Stimulated activated CD4-positive, alpha-beta T cell treated with anti-CD3 and anti-CD28 coated beads, Interleukin-12 subunit alpha, Interleukin-12 subunit beta, amount 100 ng/mL, for 48 hours (primary cell): ENCODE measurements at regions not wholly inside any gene's neighbourhood (a gene's known extent, or its start where the extent isn't known, plus 50 kb on each side); places are given as distances from the start of the nearest gene placed in this dataset.
"Not testable (repeated sequence)": the region's sequence is repeated elsewhere in the genome, so short reads cannot be mapped to it uniquely, and the experiment has no call there.

ENCODE experiments used
- DNase-seq, 3 donors: peaks; one replicate each; pipeline ENCODE4 v3.0.0-alpha.2; 2020; ENCODE audit warnings: low read depth in 2 of 3, low spot score in 1 of 3

DNA sequence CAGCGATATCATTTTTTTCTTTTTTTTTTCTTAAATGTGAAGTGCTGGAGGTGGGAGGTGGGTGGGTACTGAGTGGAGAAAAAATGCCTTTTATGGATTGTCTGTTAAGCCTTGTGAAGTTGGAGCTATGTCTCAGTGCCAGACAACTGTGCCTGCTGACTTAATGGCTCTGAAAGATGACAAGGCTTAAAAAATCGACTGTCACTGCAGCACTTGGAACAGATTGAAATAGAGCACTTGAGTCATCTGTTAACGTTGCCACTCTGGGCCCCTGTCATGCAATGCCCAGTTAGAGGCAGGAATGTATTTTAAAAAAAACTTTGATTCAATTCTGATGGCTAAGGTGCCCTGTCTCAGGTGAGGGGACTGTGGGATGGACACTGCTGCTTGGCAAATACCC is 108.2 kb upstream of the HS3ST2 start:
- DNase-seq: no peak

DNA sequence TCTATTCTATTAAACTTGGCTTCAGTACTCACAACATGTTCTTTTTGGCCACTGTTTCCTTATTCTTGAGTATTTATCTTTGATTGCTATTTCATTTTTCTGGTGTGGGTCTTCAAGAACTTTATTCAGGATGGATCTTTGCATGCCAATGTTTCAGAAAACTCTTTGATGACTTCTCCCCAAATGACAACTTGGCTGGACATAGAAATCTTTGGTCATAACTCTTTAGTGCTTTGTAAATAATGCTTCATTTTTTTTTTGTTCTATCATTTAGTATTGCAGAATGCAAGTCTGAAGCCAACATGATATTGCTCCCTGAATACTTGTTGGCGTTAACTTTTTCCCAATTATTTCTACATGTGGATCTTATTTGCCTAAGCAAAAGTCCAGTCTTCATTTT is 103.6 kb upstream of the HS3ST2 start:
- no peak for DNase-seq

DNA sequence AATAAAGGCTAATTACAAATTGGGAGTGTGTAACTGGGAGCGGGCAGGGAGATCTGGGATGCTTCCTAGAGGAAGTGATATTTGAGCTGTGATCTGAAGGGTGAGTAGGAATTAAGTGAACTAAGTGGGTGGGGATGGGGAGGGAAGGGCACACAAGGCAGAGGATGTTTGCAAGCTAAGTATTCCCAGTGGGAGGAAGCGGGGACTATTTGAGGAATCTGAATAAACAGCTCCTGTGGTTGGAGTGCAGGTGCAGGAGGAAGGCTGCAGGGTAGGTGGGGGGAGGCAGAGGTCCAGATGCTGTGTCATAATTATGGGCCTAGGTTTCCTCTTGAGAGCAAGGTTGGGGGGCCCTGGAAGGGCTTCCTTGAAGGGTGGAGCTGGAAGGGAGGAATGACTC is 102.1 kb upstream of the HS3ST2 start:
- no peak for DNase-seq

DNA sequence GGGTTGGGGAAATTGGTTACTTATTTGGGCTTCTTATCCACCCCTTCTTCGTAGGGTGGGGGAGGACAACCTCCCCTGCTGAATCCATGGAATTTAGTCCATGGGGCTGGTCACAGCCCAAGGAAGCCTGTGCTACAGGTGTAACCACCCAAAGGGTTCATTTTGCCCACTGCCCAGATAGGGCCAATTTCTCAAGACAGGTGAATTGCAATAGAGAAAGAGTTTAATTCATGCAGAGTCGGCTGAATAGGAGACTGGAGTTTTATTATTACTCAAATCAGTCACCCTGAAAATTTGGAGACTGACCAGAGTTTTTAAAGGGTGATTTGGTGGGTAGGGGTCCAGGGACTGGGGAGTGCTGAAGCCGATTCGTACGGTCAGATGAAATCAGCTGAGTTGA is 101.5 kb upstream of the HS3ST2 start:
- DNase-seq: no peak

DNA sequence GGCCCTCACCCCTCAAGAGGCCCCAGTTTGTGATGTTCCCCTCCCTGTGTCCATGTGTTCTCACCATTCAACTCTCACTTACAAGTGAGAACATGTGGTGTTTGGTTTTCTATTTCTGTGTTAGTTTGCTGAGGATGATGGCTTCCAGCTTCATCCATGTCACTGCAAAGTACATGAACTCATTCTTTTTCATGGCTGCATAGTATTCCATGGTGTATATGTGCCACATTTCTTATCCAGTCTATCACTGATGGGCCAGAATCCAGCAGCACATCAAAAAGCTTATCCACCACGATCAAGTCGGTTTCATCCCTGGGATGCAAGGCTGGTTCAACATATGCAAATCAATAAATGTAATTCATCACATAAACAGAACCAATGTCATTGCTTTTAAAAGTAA is 95.4 kb upstream of the HS3ST2 start:
- DNase-seq: not testable (repeated sequence)

DNA sequence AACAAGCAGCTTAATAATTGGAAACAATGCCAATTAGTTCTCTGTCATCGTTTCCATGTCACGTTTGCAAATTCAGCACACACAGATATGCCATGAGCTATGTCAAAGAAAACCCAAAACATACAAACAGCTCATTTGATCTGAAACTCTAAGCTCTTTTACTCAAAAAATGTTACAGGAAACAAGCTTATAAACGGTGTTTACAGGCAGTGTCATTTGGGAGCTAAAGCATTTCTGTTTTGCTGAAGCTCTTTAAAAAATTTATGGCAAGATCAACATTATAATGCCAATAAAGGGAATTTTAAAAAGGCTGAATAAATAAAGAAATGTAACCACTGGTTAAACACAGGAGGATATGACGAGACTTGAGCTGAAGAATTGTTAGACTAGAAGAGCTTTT is 94.0 kb upstream of the HS3ST2 start:
- DNase-seq: no peak

DNA sequence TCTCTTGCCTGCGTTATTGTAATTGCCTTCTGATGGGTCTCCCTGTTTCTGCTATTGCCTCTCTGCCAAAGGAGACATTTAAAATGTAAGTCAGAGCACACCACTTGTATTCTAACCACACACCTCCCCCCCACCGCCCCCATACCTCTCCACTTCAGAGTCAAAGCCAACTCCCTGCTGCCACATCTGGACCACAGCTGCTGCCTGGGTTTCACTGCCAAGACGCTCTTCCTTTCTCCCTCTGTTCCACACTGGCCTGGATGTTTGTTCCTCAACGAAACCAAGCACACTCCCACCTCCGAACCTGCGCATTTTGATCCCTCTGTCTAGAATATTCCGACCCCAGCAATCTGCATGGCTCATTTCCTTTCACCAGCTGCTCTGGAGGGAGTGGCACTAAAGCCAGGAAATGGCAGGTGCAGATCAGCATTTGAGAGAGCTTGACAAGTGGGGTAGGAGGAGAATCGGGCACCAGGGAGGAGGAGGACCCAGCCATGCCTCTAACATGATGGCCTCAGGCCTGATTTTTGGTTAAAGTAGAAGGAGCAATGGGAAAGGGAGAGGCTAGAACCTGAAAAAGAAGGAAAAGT is 92.4 kb upstream of the HS3ST2 start:
- DNase-seq: no peak

DNA sequence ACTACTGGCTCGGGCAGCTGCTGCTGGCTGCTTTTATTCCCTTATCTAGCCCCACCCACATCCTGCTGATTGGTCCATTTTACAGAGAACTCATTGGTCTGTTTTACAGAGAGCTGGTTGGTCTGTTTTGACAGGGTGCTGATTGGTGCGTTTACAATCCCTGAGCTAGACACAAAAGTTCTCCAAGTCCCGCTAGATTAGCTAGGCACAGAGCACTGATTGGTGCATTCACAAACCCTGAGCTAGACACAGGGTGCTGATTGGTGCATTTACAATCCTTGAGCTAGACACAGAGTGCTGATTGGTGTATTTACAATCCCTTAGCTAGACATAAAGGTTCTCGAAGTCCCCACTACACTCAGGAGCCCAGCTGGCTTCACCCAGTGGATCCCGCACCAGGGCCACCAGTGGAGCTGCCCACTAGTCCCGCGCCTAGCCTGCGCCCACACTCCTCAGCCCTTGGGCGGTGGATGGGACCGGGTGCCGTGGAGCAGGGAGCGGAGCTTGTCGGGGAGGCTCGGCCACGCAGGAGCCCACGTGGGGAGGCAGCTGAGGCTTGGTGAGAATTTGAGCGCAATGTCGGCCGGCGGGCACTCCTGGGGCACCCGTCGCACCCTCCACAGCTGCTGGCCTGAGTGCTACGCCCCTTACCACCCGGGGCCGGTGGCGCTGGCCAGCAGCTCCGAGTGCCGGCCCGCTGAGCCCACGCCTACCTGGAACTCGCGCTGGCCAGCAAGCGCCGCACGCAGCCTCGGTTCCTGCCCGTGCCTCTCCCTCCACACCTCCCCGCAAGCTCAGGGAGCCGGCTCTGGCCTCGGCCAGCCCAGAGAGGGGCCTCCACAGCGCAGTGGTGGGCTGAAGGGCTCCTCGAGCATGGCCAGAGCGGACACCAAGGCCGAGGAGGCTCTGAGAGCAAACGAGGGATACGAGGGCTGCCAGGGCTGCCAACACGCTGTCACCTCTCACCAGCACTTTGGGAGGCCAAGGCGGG is 91.1 kb upstream of the HS3ST2 start:
- not testable (repeated sequence) for DNase-seq

DNA sequence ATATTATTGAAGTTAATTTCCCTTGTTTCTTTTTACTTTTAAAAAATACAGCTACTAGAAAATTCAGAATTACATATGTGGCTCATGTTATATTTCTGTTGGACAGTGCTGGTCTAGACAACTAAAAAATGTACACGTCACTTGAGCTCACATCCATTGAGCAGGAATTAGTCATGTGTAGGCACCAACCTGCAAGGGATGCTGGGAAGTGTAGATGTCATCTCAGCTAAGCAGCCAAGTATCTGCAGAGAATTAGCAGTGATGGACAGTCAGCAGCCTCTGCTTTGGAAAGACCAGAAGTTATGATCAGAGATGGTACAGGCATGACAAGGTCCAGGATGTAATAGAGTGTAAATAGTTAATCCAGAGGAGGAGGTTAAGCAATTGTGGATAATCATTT is 87.1 kb upstream of the HS3ST2 start:
- DNase-seq: no peak

DNA sequence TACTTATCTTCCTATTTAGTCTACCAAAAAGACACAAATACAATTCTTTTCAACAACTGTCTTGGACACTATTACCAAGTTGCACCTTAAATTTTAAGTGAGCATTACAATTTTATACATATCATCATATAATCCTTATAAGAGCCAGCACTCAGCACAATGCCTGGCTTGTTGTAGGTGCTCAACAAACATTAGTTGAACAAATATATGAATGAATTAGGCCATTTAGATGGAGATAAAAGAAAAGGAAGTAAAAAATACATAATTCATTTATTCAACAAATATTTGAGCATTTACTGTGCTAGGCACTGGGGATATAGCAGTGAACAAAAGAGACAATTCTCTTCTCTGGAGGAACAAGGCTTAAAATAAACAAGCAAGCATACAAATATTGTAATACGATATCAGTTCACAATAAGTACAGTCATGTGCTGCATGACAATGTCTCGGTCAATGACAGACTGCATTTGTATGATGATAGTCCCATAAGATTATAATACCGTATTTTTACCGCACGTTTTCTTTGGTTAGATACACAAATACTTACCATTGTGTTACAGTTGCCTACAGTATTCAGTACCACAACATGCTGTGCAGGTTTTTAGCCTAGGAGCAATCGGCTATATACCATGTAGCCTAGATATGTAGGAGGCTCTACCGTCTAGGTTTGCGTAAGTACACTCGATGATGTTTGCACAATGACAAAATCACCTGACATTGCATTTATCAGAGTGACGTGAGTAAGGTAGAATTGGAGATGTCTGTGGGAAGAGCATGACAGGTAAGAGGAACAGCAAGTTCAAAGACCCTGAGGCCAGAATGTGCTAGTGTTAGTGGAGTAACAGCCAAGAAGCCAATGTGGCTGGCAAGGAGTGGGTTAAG is 86.4 kb upstream of the HS3ST2 start:
- no peak for DNase-seq

DNA sequence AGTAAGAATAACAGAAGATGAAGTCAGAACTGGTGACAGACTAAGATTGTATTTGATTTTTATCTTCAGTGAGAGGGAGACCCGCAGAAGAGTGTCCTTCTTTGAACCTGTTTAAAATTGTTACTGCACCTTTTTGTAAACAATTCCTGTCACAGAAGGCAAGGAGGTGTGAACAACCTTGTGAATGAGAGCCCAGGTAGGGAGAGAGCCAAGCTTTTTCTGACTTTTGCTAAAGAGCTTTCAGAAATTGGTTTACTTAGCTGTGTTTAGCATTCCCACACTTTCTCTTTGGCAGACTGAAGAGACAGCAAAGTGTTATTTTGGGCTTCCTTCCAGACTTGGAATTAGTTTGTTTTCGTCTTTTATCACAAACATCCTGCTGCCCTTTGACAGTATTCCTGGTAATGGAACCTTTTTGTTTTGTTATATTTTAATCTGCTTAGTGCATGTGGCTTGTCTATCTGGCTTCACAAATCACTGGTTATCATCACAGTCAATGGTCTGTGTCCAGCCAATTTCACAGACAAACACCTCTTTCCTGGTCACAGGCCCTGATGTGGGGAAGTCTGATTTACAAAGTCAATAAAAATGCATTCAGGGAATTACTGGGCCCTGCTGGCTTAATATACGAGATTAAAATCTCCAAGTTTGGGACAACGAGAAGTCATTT is 85.7 kb upstream of the HS3ST2 start:
- DNase-seq: no peak

DNA sequence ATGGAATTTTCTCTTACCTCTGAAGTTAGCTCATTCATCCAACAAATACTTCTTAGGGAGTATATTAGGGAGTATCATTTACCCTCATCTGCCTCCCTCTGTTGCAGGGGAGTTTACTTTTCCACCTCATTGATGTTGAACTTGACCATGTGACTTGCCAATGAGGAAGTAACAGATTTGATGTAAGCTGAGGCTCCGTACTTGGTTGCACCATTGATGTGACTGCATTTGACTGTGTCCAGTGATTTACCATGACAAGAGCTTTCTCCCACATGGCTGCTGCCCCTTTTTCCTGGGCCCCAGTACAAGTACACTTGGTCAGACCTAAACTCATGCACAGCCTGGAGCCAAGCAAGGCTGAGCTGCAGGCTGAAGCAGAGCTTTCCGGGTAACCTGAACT is 81.6 kb upstream of the HS3ST2 start:
- no peak for DNase-seq

DNA sequence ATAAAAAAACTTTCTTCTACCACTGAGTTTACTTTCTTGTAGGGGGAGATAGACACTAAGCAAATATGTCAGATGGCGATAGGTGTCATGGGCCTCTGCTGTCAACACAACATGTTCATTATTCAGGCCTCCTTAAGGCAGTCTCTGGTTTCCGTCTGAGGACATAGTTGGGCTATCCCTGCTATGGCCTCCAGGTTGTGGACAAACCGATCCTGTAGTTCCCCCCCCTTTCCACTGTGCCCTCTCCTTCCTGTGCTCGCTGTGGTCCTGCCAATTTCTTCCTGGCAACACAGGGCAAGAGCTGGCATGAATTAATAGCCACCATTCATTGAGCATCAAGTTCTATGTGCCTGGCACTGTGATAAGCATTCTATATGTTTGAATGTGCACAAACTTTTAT is 81.0 kb upstream of the HS3ST2 start:
- DNase-seq: no peak

DNA sequence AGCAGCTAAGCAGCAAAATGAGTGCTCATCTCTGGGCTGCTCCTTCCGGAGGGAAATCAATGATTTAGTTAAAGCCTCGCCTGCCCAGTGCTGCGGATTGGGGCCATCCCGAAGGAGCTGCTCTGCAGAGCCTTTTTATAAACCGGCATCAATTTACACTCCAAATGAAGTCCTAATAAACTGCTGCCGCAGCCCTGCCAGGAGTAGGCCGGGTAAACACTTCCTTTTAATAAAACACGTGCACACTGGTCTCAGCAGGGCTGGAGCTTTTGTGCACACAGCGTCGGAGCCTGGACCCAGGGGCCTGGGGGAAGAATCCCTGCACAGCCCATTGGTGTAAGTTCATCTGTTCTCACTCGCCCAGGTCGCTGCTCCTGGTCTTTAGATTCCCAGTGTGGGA is 79.6 kb upstream of the HS3ST2 start:
- no peak for DNase-seq

DNA sequence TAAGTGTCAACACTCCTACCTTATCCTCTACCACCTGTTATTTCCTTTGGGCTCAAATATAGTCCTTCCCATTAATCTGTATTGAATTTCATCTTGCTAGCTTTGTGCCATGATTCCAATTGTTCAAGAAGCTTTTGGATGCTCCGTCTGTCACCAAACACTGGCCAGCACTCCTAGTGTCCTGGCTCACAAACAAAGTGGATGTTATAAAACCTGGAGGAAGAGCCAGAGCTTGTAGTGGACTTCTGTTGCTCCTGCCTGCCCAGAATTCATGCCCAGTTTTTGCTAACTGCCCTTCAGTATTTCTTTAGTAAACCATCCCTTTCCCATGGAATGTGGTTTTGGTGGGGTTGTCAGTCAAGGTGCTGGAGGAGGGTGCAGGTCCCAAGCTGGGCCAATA is 77.2 kb upstream of the HS3ST2 start:
- DNase-seq: no peak

DNA sequence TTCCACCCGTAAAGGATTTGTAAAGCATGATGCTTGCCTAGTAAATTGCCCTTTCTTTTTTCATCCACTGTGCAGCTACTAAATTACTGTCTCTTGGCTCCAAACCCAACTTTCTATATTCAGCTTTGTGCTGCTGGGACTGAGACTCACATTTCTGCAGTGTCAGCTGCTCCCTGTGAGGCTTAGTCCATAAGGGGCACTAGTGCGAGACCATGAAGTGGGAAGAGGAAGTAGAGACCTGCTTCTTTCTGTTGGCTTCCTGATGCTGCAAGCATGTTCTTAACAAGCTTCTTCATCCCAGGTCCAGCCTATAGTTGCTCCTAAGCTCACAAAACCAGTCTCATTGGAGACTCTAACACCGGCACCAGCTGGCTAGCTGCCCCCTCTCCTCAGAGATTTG is 74.9 kb upstream of the HS3ST2 start:
- DNase-seq: no peak

DNA sequence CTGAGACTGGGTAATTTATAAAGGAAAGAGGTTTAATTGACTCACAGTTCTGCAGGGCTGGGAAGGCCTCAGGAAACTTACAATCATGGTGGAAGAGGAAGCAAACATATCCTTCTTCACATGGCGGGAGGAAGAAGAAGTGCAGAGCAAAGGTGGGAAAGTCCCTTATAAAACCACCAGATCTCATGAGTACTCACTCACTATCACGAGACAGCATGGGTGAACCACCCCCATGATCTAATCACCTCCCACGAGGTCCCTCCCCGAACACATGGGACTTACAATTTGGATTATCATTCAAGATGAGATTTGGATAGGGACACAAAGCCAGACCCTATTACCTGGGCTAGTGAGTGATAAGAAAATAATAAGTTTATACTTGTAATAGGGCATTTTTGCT is 70.6 kb upstream of the HS3ST2 start:
- no peak for DNase-seq

DNA sequence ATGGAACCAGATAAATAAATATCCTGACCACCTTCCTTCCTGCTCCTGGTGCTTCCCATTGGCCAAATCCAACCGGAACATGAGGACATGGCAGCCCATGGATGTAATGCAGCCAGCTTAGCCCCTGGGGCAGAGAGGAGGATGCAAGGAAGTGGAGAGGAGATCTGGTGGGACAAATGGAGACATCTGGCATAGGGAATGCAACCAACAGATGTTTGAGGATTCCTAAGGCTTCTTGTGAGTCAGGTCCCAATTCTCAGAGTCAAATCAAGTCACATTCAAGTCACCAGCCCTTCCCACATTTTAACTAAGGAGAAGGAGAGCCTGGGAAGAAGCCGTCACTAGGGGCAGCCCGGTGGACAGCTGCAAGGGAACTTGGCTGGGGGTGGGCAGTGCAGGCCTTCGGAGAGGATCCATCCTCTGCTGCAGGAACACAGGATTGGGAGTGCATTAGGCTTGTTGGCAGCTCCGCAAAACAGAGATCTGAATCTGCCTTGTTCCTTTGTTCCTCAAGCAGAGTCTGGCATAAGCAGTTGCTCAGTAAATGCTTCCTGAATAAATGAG is 62.8 kb upstream of the HS3ST2 start:
- DNase-seq: no peak

DNA sequence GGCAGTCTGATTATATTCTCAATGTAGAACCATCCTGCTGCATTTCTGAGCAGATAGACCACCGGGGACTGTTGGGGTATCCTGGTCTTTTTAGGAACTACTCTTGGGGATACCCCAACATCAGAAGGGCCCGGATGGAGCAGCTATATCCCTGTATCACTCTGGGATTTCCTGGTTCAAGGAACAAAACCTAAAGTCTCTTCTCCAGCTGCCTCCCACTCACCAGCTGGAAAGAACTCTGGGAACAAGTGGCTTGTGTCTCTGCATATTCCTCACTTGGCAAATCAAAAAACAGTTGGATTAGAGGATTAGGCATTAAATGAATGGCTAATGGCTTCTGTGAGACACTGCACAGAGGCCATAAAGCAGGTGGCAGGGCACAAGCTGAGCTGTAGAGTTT is 62.3 kb upstream of the HS3ST2 start:
- no peak for DNase-seq

DNA sequence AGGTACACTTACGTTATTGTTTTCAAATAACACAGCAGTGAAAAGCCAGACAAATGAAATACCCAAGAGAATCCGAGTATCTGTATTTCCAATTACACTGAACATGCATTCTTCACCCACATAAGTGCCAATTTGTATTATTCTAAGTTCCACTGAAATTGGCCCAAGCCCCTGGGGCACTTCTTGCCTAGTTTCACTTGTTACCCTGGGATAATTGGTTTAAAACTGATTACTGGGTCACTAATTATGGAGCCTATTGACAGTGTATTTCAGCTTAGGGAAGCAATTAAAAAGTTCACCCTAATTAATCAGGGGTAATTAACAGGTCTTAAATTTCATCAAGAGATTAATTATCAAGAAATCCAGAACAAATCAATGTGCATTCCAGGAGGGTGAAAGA is 60.5 kb upstream of the HS3ST2 start:
- DNase-seq: no peak

DNA sequence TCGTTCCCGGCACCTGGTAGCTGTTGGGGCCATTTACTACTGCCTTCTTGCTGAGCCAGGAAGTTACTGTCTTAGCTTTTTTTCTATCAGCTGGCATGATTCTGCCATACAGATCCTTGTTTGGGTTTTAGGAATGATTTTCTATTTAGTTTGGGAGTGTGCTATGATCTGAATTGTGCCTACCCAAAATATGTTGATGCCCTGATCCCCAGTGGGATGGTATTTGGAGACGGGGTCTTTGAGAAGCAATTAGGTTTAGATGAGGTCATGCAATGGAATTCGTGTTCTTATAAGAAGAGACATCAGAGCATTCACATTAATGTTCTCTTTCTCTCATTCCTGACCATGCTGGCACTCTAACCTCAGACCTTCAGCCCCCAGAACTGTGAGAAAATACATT is 59.4 kb upstream of the HS3ST2 start:
- DNase-seq: no peak
